ENCODE measurements at regions not wholly inside any gene's neighbourhood (a gene's known extent, or its start where the extent isn't known, plus 50 kb on each side); places are given as distances from the start of the nearest gene placed in this dataset.
"Not testable (repeated sequence)": the region's sequence is repeated elsewhere in the genome, so short reads cannot be mapped to it uniquely, and the experiment has no call there.

DNA sequence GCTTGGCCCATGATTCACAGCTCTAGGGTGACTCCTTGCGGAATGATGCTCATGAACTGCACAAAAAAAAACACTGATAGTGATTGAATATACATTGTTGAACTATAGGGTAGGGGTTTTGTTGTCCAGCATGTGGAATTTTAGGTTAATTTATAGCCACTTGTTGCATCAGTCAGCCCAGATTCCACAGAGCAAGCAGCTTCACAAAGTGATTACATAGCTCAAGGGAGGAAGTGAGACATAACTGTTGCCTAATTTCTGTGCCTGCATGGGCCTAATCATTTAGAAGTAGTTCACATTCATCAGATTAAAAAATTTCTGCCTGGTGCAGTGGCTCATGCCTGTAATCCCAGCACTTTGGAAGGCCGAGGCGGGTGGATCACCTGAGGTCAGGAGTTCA, 142.2 kb upstream of the ZNF722 start:
- not testable (repeated sequence) for DNase-seq (ENCODE audit: low spot score)

DNA sequence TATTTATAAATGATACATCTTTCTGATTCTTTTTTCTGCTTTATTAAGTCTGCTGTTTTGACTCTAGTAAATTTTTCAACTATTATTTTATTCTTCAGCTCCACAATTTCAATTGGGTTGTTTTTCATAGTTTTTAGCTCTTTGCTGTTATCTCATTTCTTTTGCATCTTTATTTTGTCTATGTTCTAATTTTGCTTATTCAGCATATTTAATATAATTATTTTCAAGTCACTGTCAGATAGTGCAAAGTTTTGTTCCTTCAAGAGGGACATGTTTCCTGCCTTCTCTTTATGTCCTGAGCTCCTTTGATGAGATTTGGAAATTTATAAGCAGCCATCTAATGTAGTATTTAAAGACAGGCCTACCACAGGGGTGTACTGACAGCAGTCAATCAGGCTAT, 131.5 kb upstream of the ZNF722 start:
- no peak for DNase-seq (ENCODE audit: low spot score)

GRCh38 chr7:63874242-63874641, 124.4 kb upstream of the ZNF722 start:
- not testable (repeated sequence) for DNase-seq (ENCODE audit: low spot score)

DNA sequence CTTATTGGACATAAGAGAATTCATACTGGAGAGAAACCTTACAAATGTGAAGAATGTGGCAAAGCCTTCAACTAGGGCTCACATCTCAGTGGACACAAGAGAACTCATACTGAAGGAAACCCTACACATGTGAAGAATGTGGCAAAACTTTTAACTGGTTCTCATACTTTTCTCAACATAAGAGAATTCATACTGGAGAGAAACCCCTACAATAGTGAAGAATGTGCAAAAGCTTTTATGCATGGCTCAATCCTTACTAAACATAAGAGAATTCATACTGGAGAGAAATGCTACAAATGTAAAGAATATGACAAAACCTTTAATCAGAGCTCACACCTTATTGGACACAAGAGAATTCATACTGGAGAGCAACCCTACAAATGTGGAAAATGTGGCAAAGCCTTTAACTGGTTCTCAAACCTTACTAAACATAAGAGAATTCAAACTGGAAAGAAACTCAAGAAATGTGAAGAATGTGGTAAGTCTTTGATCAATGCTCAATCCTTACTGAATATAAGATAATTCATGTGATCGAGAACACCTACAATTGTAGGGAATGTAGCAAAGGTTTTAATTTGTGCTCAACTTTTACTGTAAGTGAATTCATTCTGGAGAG, 121.8 kb upstream of the ZNF722 start:
- DNase-seq (ENCODE audit: low spot score), result no peak

- no peak for DNase-seq (ENCODE audit: low spot score)
Observed at GRCh38 chr7:63887031-63887430, 111.6 kb upstream of the ZNF722 start.

- DNase-seq (ENCODE audit: low spot score), result peak; percentile 88
Observed at GRCh38 chr7:63899691-63900393, 98.8 kb upstream of the ZNF722 start.

DNA sequence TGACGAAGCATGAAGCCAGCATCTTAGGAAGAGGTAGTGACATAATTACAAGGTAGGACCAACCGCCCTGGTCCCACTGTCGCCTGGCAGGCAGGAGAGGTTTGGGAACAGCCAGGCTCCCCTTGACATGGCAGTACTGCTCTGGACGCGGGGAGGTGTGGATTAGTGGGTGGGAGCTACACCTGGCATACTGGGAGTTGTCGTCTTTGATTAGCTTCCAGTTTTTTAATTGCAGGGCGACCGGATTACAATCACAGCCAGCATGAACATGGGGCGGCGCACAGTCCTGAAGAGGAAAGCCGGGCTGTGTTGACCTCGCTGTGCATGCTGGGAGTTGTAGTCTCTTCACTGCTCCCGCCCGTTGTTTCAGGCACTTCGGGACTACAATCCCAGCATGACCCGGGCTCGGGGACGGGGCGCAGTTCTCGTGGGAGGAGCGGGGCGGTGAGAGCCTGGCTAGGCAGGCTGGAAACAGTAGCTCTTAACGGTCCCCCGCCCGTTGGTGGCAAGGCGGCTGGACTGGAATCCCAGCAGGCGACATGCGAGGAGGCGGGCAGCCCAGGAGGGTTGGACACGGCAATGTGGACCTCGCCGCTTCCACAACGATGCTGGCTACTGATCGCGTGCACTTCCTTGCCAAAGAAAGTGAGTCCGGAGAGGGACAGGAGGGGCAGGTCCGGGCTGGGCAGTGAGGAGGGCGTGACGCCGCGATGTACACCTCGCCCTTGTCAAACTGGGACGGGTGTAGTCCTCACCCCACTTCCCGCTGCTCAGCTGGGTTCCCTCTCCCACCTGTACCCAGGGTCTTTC, 98.0 kb upstream of the ZNF722 start:
- peak; percentile 94 for DNase-seq (ENCODE audit: low spot score)

GRCh38 chr7:63901204-63901506, 97.5 kb upstream of the ZNF722 start:
- DNase-seq (ENCODE audit: low spot score), result not testable (repeated sequence)

DNA sequence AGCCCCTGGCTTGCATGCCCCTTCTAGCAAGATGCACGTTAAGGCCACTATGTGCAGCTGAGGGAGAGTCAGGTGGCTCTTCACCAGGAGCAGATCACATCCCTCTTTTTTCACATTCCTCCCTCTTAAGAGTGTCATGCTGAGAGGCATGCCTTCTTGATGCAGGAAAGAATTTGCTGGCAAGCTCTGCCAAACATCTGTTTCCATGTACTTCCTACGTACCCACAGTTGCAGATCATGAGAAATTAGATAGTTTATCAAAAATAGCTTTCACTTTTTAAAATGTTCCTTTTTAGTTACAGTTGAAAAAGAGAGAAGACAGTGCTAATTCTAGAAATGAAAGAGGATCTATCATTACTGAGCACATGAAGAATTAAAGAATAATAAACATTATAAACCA, 79.7 kb upstream of the ZNF722 start:
- no peak for DNase-seq (ENCODE audit: low spot score)

DNA sequence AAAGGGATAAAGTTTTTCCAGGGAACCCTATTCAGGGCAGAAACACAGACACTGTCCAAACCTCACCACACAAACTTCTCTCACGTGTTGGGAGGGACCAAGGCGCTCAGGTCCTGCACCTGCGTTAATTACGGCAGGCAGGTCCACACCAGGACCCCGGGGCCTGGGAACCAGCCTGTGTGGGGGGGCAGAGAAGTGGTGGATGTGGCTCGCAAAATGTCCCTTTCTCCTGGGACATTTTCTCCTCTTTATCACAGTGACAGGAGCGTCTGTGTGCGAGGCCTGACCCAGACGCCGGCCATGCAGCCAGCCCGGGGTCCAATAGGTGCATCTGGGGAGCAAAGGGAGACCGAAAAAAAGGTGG, 73.4 kb upstream of the ZNF722 start:
- no peak for DNase-seq (ENCODE audit: low spot score)

GRCh38 chr7:63925626-63926460, 72.8 kb upstream of the ZNF722 start:
- DNase-seq (ENCODE audit: low spot score), result peak; percentile 94

- no peak for DNase-seq (ENCODE audit: low spot score)
Observed at GRCh38 chr7:63927261-63927660, 71.4 kb upstream of the ZNF722 start.

DNA sequence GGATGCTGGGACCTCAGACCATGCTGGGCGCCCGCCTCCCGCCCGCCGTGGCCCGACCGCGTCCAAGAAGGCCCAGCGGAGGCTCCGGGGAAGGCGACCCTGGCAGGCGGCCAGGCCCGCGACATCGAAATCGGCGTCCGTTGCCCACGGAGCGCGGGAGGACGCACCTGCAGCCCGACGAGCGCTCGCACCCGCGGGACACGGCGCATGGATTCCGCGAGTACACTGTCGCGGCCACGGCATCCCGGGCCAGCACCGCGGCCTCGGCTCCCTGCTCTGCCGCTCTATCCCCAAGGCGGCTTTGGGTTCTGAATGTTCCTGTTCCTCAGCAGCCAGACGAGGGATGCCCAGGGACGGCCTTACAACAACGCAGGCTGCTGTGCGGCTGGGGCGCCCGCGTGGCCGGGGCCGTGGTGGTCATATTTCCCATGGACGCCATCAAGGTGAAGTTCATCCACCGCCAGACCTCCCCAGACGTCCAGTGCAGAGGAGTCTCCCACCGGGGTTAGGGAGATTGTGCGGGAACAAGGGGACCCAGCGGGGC, 67.5 kb upstream of the ZNF722 start:
- DNase-seq (ENCODE audit: low spot score), result no peak

- DNase-seq (ENCODE audit: low spot score), result no peak
Observed at GRCh38 chr7:63931985-63932577, 66.6 kb upstream of the ZNF722 start.
